ENCODE measurements at regions not wholly inside any gene's neighbourhood (a gene's known extent, or its start where the extent isn't known, plus 50 kb on each side); places are given as distances from the start of the nearest gene placed in this dataset.

- H3K27me3 Mint-ChIP-seq (ENCODE audit: low read depth, poor library complexity): no peaks in the 10 kb centered on the region
- no peak for TF ChIP-seq CTCF (IDR thresholded peaks at IDR 0.05)
- H3K9me3 Mint-ChIP-seq: no peaks in the 10 kb centered on the region
- no peak for DNase-seq
- no peak overlapping the region for H3K27ac Mint-ChIP-seq
- no peaks in the 10 kb centered on the region for H3K36me3 Mint-ChIP-seq (ENCODE audit: low read depth)
- peaks cover 20% of the 10 kb centered on the region for H3K4me1 Mint-ChIP-seq
- H3K4me3 Mint-ChIP-seq: no peak overlapping the region
Observed at GRCh38 chr1:93753791-93754763, 72.4 kb upstream of the BCAR3 start.

GRCh38 chr1:93751377-93752250 is 70.0 kb upstream of the BCAR3 start:
- peak overlapping the region; percentile 24 for H3K27ac Mint-ChIP-seq
- H3K27me3 Mint-ChIP-seq (ENCODE audit: low read depth, poor library complexity): peaks cover 7% of the 10 kb centered on the region
- no peak overlapping the region for H3K4me3 Mint-ChIP-seq
- H3K9me3 Mint-ChIP-seq: peaks cover 16% of the 10 kb centered on the region
- peaks cover 15% of the 10 kb centered on the region for H3K4me1 Mint-ChIP-seq
- H3K36me3 Mint-ChIP-seq (ENCODE audit: low read depth): peaks cover 4% of the 10 kb centered on the region
- no peak for DNase-seq
- TF ChIP-seq CTCF (IDR thresholded peaks at IDR 0.05): no peak

GRCh38 chr1:93750955-93751354 is 69.3 kb upstream of the BCAR3 start:
- Mint-ChIP-seq H3K36me3 (ENCODE audit: low read depth) (peaks cover 5% of the 10 kb centered on the region), H3K27ac (no peak overlapping the region)

GRCh38 chr1:93749894-93750301 is 68.3 kb upstream of the BCAR3 start:
- DNase-seq: no peak
- peaks cover 24% of the 10 kb centered on the region for H3K9me3 Mint-ChIP-seq
- peaks cover 5% of the 10 kb centered on the region for H3K36me3 Mint-ChIP-seq (ENCODE audit: low read depth)
- H3K27me3 Mint-ChIP-seq (ENCODE audit: low read depth, poor library complexity): peaks cover 14% of the 10 kb centered on the region
- H3K4me3 Mint-ChIP-seq: no peak overlapping the region
- peaks cover 22% of the 10 kb centered on the region for H3K4me1 Mint-ChIP-seq
- no peak overlapping the region for H3K27ac Mint-ChIP-seq
- TF ChIP-seq CTCF (IDR thresholded peaks at IDR 0.05): no peak

More at GRCh38 chr1:93750955-93751354, 69.3 kb upstream of the BCAR3 start:
- Mint-ChIP-seq H3K9me3 (peaks cover 22% of the 10 kb centered on the region), H3K27me3 (ENCODE audit: low read depth, poor library complexity) (peaks cover 14% of the 10 kb centered on the region), H3K4me1 (peaks cover 15% of the 10 kb centered on the region), H3K4me3 (no peak overlapping the region)
- DNase-seq: no peak
- TF ChIP-seq CTCF (IDR thresholded peaks at IDR 0.05): no peak

- H3K36me3 Mint-ChIP-seq (ENCODE audit: low read depth): peaks cover 5% of the 10 kb centered on the region
- H3K4me1 Mint-ChIP-seq: peaks cover 26% of the 10 kb centered on the region
- H3K27ac Mint-ChIP-seq: no peak overlapping the region
- H3K27me3 Mint-ChIP-seq (ENCODE audit: low read depth, poor library complexity): peaks cover 14% of the 10 kb centered on the region
- no peak for DNase-seq
- H3K4me3 Mint-ChIP-seq: no peak overlapping the region
- H3K9me3 Mint-ChIP-seq: peaks cover 24% of the 10 kb centered on the region
- TF ChIP-seq CTCF (IDR thresholded peaks at IDR 0.05): no peak
Observed at GRCh38 chr1:93749487-93749886, 67.8 kb upstream of the BCAR3 start.
